Testis (tissue), 2 donors: ENCODE measurements at regions not wholly inside any gene's neighbourhood (a gene's known extent, or its start where the extent isn't known, plus 50 kb on each side); places are given as distances from the start of the nearest gene placed in this dataset.

Experiments
- CTCF ChIP-seq, 3 experiments: fragments of 450-650 bp in 2 of 3; fragments of 200-600 bp in 1 of 3; sonication (generic) in 1 of 3; IDR thresholded peaks; one replicate each; pipeline ENCODE4 v1.5.1; 2016 to 2019; ENCODE audit warnings: antibody characterized with exemption in 3 of 3, mild to moderate bottlenecking in 2 of 3, moderate library complexity in 1 of 3
- POLR2A ChIP-seq: fragments of 450-650 bp; IDR thresholded peaks from one replicate; pipeline ENCODE4 v1.6.1; 2017; ENCODE audit warnings: antibody characterized with exemption, mild to moderate bottlenecking, moderate library complexity

GRCh38 chr2:200235533-200235932 lies 71.0 kb upstream of the SPATS2L start:
- TF ChIP-seq CTCF (IDR thresholded peaks at IDR 0.05) (no peak), POLR2A (no peak)
